HEK293 (cell line): ENCODE measurements at regions not wholly inside any gene's neighbourhood (a gene's known extent, or its start where the extent isn't known, plus 50 kb on each side); places are given as distances from the start of the nearest gene placed in this dataset.

ENCODE experiments used
- CTCF ChIA-PET: fragments of 350-600 bp; formaldehyde crosslinking; extraction: SDS; loops from one replicate; lab custom pipeline; 2021; ENCODE audit warnings: antibody characterized with exemption; lab: Yijun Ruan, JAX
- POLR2A ChIA-PET: fragments of 300-600 bp; formaldehyde crosslinking; extraction: SDS; loops from one replicate; lab custom pipeline; 2020; ENCODE audit warnings: antibody characterized with exemption, inconsistent platforms; lab: Yijun Ruan, JAX
- H3K27ac ChIP-seq: fragments of 200-500 bp; sonication (Bioruptor generic); 2 replicates; pipeline ENCODE4 v1.5.1; 2014; ENCODE audit warnings: low read depth, low read length, control low read depth, inconsistent platforms; ENCODE audit errors: extremely low read depth
- H3K36me3 ChIP-seq, 2 experiments: fragments of 200-500 bp in 1 of 2; sonication (Bioruptor generic) in 1 of 2; 1 replicate in 1 of 2; 2 replicates in 1 of 2; pipeline ENCODE4 v1.5.1; 2014 to 2017; ENCODE audit warnings: inconsistent platforms in 2 of 2, low read length in 2 of 2; ENCODE audit not compliant: control insufficient read depth in 2 of 2, insufficient read depth in 1 of 2
- H3K4me1 ChIP-seq: fragments of 200-500 bp; sonication (Bioruptor generic); 2 replicates; pipeline ENCODE4 v1.5.1; 2014; ENCODE audit warnings: mild to moderate bottlenecking, low read length, inconsistent platforms; ENCODE audit not compliant: control insufficient read depth, insufficient read depth
- H3K4me3 ChIP-seq: 2 replicates; pipeline ENCODE4 v1.5.1; 2011; ENCODE audit warnings: low read depth, mild to moderate bottlenecking, control low read depth, low read length, moderate library complexity
- H3K9me3 ChIP-seq: fragments of 200-500 bp; sonication (Bioruptor generic); 2 replicates; pipeline ENCODE4 v1.5.1; 2014; ENCODE audit warnings: low read depth, low read length, inconsistent platforms; ENCODE audit not compliant: control insufficient read depth, insufficient read depth
- INSM2 ChIP-seq: fragments of 450-650 bp; formaldehyde crosslinking; IDR thresholded peaks from 2 replicates; pipeline ENCODE4 v1.5.1; 2016; ENCODE audit warnings: missing biosample characterization, missing genetic modification characterization
- KLF16 ChIP-seq: fragments of 450-650 bp; formaldehyde crosslinking; IDR thresholded peaks from 2 replicates; pipeline ENCODE4 v1.5.1; 2017; ENCODE audit warnings: missing biosample characterization, missing genetic modification characterization
- KLF17 ChIP-seq: fragments of 450-650 bp; formaldehyde crosslinking; IDR thresholded peaks from 2 replicates; pipeline ENCODE4 v1.5.1; 2016; ENCODE audit warnings: missing biosample characterization, missing genetic modification characterization
- SCRT2 ChIP-seq: fragments of 450-650 bp; formaldehyde crosslinking; IDR thresholded peaks from 2 replicates; pipeline ENCODE4 v1.5.1; 2016; ENCODE audit warnings: missing biosample characterization, missing genetic modification characterization
- ZBTB20 ChIP-seq: fragments of 450-650 bp; formaldehyde crosslinking; IDR thresholded peaks from 2 replicates; pipeline ENCODE4 v1.5.1; 2016; ENCODE audit warnings: missing biosample characterization, missing genetic modification characterization
- ZBTB26 ChIP-seq: fragments of 450-650 bp; formaldehyde crosslinking; optimal IDR thresholded peaks from 2 replicates; pipeline ENCODE3; 2016; ENCODE audit warnings: missing biosample characterization, mild to moderate bottlenecking, missing genetic modification characterization
- ZBTB48 ChIP-seq: fragments of 450-650 bp; formaldehyde crosslinking; IDR thresholded peaks from 2 replicates; pipeline ENCODE4 v1.5.1; 2016; ENCODE audit warnings: missing biosample characterization, missing genetic modification characterization
- ZBTB49 ChIP-seq: fragments of 450-650 bp; formaldehyde crosslinking; IDR thresholded peaks from 2 replicates; pipeline ENCODE4 v1.5.1; 2016; ENCODE audit warnings: missing biosample characterization, missing genetic modification characterization, low read depth
- ZFP69B ChIP-seq: fragments of 450-650 bp; formaldehyde crosslinking; IDR thresholded peaks from 2 replicates; pipeline ENCODE4 v1.5.1; 2016; ENCODE audit warnings: missing biosample characterization, missing genetic modification characterization
- ZNF10 ChIP-seq: fragments of 450-650 bp; formaldehyde crosslinking; IDR thresholded peaks from 2 replicates; pipeline ENCODE4 v1.5.1; 2017; ENCODE audit warnings: missing biosample characterization, missing genetic modification characterization
- ZNF2 ChIP-seq: fragments of 450-650 bp; formaldehyde crosslinking; IDR thresholded peaks from 2 replicates; pipeline ENCODE4 v1.5.1; 2016; ENCODE audit warnings: missing biosample characterization, missing genetic modification characterization
- ZNF266 ChIP-seq: fragments of 450-650 bp; formaldehyde crosslinking; IDR thresholded peaks from 2 replicates; pipeline ENCODE4 v1.5.1; 2016; ENCODE audit warnings: missing biosample characterization, missing genetic modification characterization, low read depth
- ZNF292 ChIP-seq: fragments of 450-650 bp; formaldehyde crosslinking; IDR thresholded peaks from 2 replicates; pipeline ENCODE4 v1.5.1; 2016; ENCODE audit warnings: low read depth, missing biosample characterization, missing genetic modification characterization, borderline replicate concordance
- ZNF366 ChIP-seq: fragments of 450-650 bp; formaldehyde crosslinking; conservative IDR thresholded peaks from 2 replicates; pipeline ENCODE4 v1.5.1; 2016; ENCODE audit warnings: missing biosample characterization, missing genetic modification characterization
- ZNF391 ChIP-seq: fragments of 450-650 bp; formaldehyde crosslinking; IDR thresholded peaks from 2 replicates; pipeline ENCODE4 v1.5.1; 2016; ENCODE audit warnings: low read depth, missing biosample characterization, missing genetic modification characterization, borderline replicate concordance
- ZNF398 ChIP-seq: fragments of 450-650 bp; formaldehyde crosslinking; IDR thresholded peaks from 2 replicates; pipeline ENCODE4 v1.5.1; 2017; ENCODE audit warnings: missing biosample characterization, missing genetic modification characterization
- ZNF596 ChIP-seq: fragments of 450-650 bp; IDR thresholded peaks from 2 replicates; pipeline ENCODE4 v1.5.0; 2018; ENCODE audit warnings: missing biosample characterization, mild to moderate bottlenecking, missing genetic modification characterization, moderate library complexity
- ZNF639 ChIP-seq: fragments of 450-650 bp; formaldehyde crosslinking; IDR thresholded peaks from 2 replicates; pipeline ENCODE4 v1.5.1; 2016; ENCODE audit warnings: missing biosample characterization, missing genetic modification characterization
- ZNF670 ChIP-seq: fragments of 450-650 bp; formaldehyde crosslinking; IDR thresholded peaks from 2 replicates; pipeline ENCODE4 v1.5.1; 2016; ENCODE audit warnings: missing biosample characterization, missing genetic modification characterization, low read depth
- ZNF76 ChIP-seq: fragments of 450-650 bp; formaldehyde crosslinking; IDR thresholded peaks from 2 replicates; pipeline ENCODE4; 2016; ENCODE audit warnings: low read depth, missing biosample characterization, missing genetic modification characterization, borderline replicate concordance
- ZNF785 ChIP-seq: fragments of 450-650 bp; formaldehyde crosslinking; IDR thresholded peaks from 2 replicates; pipeline ENCODE4 v1.5.1; 2016; ENCODE audit warnings: missing biosample characterization, missing genetic modification characterization
- ZNF843 ChIP-seq: fragments of 450-650 bp; formaldehyde crosslinking; IDR thresholded peaks from 2 replicates; pipeline ENCODE4 v1.5.1; 2016; ENCODE audit warnings: missing biosample characterization, missing genetic modification characterization

GRCh38 chr2:39568116-39568515 is 97.6 kb upstream of the TMEM178A start (continued):
- TF ChIP-seq ZNF639 (no peak), ZNF2 (tag by site-specific recombination) (no peak)

- Histone ChIP-seq H3K36me3 (no peaks in the 10 kb centered on the region), H3K9me3 (no peaks in the 10 kb centered on the region), H3K27ac (no peak overlapping the region), H3K4me1 (no peaks in the 10 kb centered on the region), H3K4me3 (no peak overlapping the region)
- POLR2A ChIA-PET: no interaction called here
- CTCF ChIA-PET: interaction anchor here (0.9 to 1.2 kb wide), 3 partner anchors 10 to 54 kb away, joined by 3 to 4 read pairs (median 3); no protein-coding TSS in a partner anchor
- no peak for TF ChIP-seq ZBTB49 (tag by site-specific recombination)
- no peak for TF ChIP-seq ZBTB20 (tag by site-specific recombination)
- TF ChIP-seq ZNF596 (tag by site-specific recombination): no peak
Measured at GRCh38 chr2:39568561-39569006, 97.1 kb upstream of the TMEM178A start.

GRCh38 chr2:39570130-39570555 is 95.6 kb upstream of the TMEM178A start:
- no peak overlapping the region for H3K27ac ChIP-seq
- H3K9me3 ChIP-seq: no peaks in the 10 kb centered on the region
- no peaks in the 10 kb centered on the region for H3K4me1 ChIP-seq
- POLR2A ChIA-PET: no interaction called here
- no peak for TF ChIP-seq KLF17
- no peak for TF ChIP-seq ZBTB48 (tag by site-specific recombination)
- no peak for TF ChIP-seq ZNF843 (tag by site-specific recombination)
- TF ChIP-seq ZNF639: no peak
- TF ChIP-seq SCRT2 (tag by site-specific recombination): no peak
- TF ChIP-seq ZNF292 (tag by site-specific recombination): no peak
- no peak for TF ChIP-seq ZFP69B (tag by site-specific recombination)
- TF ChIP-seq ZNF398 (tag by site-specific recombination): no peak
- TF ChIP-seq ZNF76 (tag by site-specific recombination): no peak
- no peak for TF ChIP-seq ZNF670
- TF ChIP-seq ZNF785: no peak
- TF ChIP-seq ZBTB26 (tag by site-specific recombination): no peak
- no peak for TF ChIP-seq KLF16 (tag by site-specific recombination)
- no peak for TF ChIP-seq ZNF10 (tag by site-specific recombination)
- TF ChIP-seq ZNF366: no peak
- no peak for TF ChIP-seq ZNF391 (tag by site-specific recombination)
- no peak for TF ChIP-seq ZNF266
- no peak for TF ChIP-seq INSM2 (tag by site-specific recombination)
- no peaks in the 10 kb centered on the region for H3K36me3 ChIP-seq
- no peak overlapping the region for H3K4me3 ChIP-seq
- CTCF ChIA-PET: interaction anchor here (0.7 to 1.5 kb wide), 2 partner anchors 23 to 192 kb away, joined by 3 read pairs; no protein-coding TSS in a partner anchor
